Stomach (tissue), 8 donors: ENCODE measurements at regions not wholly inside any gene's neighbourhood (a gene's known extent, or its start where the extent isn't known, plus 50 kb on each side); places are given as distances from the start of the nearest gene placed in this dataset.

Source experiments
- DNase-seq, 2 donors: peaks; one replicate each; pipeline versions ENCODE4 v3.0.0 to v3.0.0-alpha.2; 2013 to 2019
- H3K27ac ChIP-seq, 5 donors: fragments of 200-600 bp in 4 of 5; sonication (generic) in 4 of 5; one replicate each; pipeline ENCODE4 v1.5.1; 2013 to 2019; ENCODE audit warnings: mild to moderate bottlenecking in 1 of 5, moderate library complexity in 1 of 5
- H3K27me3 ChIP-seq, 3 donors: fragments of 200-600 bp; sonication (generic); one replicate each; pipeline ENCODE4 v1.5.1; 2017 to 2019; ENCODE audit warnings: mixed run types in 1 of 3
- H3K36me3 ChIP-seq, 4 donors: fragments of 200-600 bp; sonication (generic); 1 replicate in 3 of 4; 2 replicates in 1 of 4; pipeline ENCODE4 v1.5.1; 2016 to 2019
- H3K4me1 ChIP-seq, 4 donors: fragments of 200-600 bp; sonication (generic); one replicate each; pipeline ENCODE4 v1.5.1; 2016 to 2019
- H3K4me3 ChIP-seq, 4 donors: fragments of 200-600 bp; sonication (generic) in 3 of 4; one replicate each; pipeline ENCODE4 v1.5.1; 2016 to 2019; ENCODE audit warnings: mild to moderate bottlenecking in 1 of 4
- H3K9me3 ChIP-seq, 4 donors: fragments of 200-600 bp; sonication (generic); one replicate each; pipeline ENCODE4 v1.5.1; 2016 to 2019
- CTCF ChIP-seq, 7 experiments: fragments of 450-650 bp in 4 of 7; fragments of 200-600 bp in 3 of 7; sonication (generic) in 3 of 7; IDR thresholded peaks; one replicate each; pipeline ENCODE4 v1.5.1; 2016 to 2019; ENCODE audit warnings: antibody characterized with exemption in 7 of 7, control low read depth in 2 of 7, mild to moderate bottlenecking in 1 of 7
- EP300 ChIP-seq: sonication (generic); formaldehyde crosslinking; IDR thresholded peaks from one replicate; pipeline ENCODE4 v1.6.1; 2017; ENCODE audit warnings: antibody characterized with exemption
- POLR2A ChIP-seq, 4 donors: fragments of 450-650 bp; IDR thresholded peaks; one replicate each; pipeline ENCODE4 v1.6.1; 2016; ENCODE audit warnings: antibody characterized with exemption in 4 of 4, control low read depth in 2 of 4, mild to moderate bottlenecking in 1 of 4, moderate library complexity in 1 of 4
- POLR2AphosphoS5 ChIP-seq, 3 donors: sonication (generic); formaldehyde crosslinking; IDR thresholded peaks; one replicate each; pipeline ENCODE4 v1.6.1; 2016; ENCODE audit warnings: antibody characterized with exemption in 3 of 3
- WGBS, 5 donors: extraction: QIAGEN DNeasy Blood & Tissue Kit in 3 of 5; methylation state at CpG; one replicate each; pipeline versions ENCODE4 v1.1.5 to v1.1.7; 2013 to 2018; 5-methylcytosine and 5-hydroxymethylcytosine counted together
- intact Hi-C: fragments of 100-400 bp; cut with DNase I; formaldehyde crosslinking; loops from one replicate; pipeline ENCODE4 v1.15.1; 2023; ENCODE audit warnings: low total_unique reads
- donor health status: healthy with polysubstance abuse.
- donor health status: Bipolar disorder and iron deficiency.
- donor health status: healthy.

DNA sequence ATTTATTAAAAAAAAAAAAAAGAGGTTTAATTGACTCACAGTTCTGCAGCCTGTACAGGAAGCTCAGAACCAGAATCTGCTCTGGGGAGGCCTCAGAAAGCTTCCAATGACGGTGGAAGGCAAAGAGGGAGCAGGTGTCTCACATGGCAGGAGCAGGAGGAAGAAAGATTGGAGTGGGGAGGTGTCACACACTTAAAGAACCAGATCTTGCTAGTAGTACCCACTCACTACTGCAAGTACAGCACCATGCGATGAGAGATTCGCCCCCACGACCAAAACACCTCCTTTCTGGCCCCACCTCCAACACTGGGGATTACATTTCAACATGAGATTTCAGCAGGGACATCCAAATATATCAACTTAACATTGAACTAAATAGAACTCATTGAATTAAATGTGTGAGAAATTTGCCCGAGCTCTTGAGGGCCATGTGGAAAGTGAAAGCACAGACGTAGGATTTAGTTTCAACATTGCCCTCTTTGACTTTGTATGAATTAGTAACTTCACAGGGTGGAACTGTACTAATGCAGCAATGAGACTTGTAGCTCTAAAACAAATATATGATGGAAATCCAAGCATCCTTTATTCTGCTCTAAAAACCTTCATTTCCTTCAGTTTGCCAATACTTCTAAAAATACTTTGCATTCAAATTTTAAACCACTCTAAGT lies 628.2 kb downstream of the FAM181B start:
- H3K4me1 ChIP-seq = no peaks in the 10 kb centered on the region
- H3K9me3 ChIP-seq = peaks cover 0 to 9% (median 2%) of the 10 kb centered on the region in 4 donors
- no peak overlapping the region for H3K27ac ChIP-seq
- H3K4me3 ChIP-seq = no peak overlapping the region
- WGBS, 5 donors = 54 to 60% (median 58%) methylated on average over 6 of the region's 6 CpGs
- no peaks in the 10 kb centered on the region for H3K27me3 ChIP-seq
- no peak for DNase-seq
- intact Hi-C loops = no loop called here
- TF ChIP-seq CTCF (IDR thresholded peaks at IDR 0.05) = no peak
- no peak for TF ChIP-seq POLR2A (IDR thresholded peaks at IDR 0.05)
- no peaks in the 10 kb centered on the region for H3K36me3 ChIP-seq

DNA sequence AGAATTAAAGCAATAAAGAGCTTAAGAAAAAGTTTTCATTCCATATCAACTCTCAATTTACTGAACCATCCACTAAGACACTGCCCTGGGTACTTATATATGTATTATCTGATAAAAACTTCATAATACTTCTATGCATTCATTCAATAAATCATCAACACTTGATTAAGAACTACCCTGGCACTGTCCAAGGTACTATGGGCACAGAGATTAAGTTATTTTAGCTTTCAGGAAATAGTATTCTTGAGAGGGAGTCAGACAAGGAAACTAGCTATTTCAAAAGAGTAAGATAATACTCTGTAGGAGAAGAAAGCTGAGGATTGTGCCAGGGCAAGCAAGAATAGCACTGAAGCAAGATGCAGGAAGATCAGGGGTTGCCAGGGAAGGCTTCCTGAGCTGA lies 640.8 kb downstream of the FAM181B start:
- H3K27me3 ChIP-seq = no peaks in the 10 kb centered on the region
- TF ChIP-seq POLR2AphosphoS5 (IDR thresholded peaks at IDR 0.05) = no peak
- no peak for TF ChIP-seq EP300
- no peak for TF ChIP-seq POLR2A (IDR thresholded peaks at IDR 0.05)
- TF ChIP-seq CTCF (IDR thresholded peaks at IDR 0.05) = no peak
- DNase-seq = no peak
- intact Hi-C loops = no loop called here
- H3K36me3 ChIP-seq = no peaks in the 10 kb centered on the region
- no peak overlapping the region for H3K27ac ChIP-seq
- no peaks in the 10 kb centered on the region for H3K4me1 ChIP-seq
- no peak overlapping the region for H3K4me3 ChIP-seq
- H3K9me3 ChIP-seq = no peaks in the 10 kb centered on the region

DNA sequence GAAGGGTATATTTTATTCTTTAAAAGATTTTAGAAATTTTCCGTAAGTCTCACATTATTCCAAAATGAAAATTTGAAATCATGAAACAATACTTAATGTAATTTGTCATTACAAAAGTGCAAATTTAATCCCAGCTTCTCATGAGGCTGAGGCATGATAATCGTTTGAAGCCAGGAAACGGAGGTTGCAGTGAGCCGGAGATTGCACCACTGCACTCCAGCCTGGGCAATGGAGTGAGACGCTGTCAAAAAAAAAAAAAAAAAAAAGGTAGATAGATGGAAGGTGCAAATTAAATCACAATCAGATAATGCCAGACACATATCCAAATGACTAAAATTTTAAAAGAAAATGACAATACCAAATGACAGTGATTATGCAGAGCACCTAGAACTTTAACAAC lies 644.2 kb downstream of the FAM181B start:
- Histone ChIP-seq H3K27me3 (no peaks in the 10 kb centered on the region), H3K4me3 (no peak overlapping the region), H3K9me3 (no peaks in the 10 kb centered on the region), H3K27ac (no peak overlapping the region), H3K4me1 (no peaks in the 10 kb centered on the region), H3K36me3 (no peaks in the 10 kb centered on the region)
- DNase-seq = no peak
- 72 to 85% (median 83%) methylated on average over 5 of the region's 5 CpGs for WGBS, 5 donors
- no peak for TF ChIP-seq POLR2A (IDR thresholded peaks at IDR 0.05)
- no peak for TF ChIP-seq POLR2AphosphoS5 (IDR thresholded peaks at IDR 0.05)
- no peak for TF ChIP-seq CTCF (IDR thresholded peaks at IDR 0.05)
- no peak for TF ChIP-seq EP300
- intact Hi-C loops = no loop called here

DNA sequence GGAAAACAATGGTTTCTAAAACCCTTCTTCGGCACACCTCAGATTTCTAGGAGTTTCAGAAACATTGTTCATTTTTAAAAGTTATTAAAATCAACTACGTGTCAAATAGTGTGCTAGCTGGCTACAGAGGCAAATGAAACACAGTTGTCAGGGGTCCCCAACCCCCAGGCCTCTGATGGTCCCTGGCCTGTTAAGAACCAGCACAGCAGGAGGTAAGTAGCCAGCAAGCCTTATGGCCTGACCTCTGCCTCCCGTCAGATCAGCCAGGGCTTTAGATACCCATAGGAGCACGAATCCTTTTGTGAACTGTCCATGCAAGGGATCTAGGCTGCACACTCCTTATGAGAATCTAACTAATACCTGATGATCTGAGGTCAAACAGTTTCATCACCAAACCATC lies 648.2 kb downstream of the FAM181B start:
- Histone ChIP-seq H3K9me3 (no peaks in the 10 kb centered on the region), H3K4me1 (no peaks in the 10 kb centered on the region), H3K27ac (no peak overlapping the region), H3K27me3 (no peaks in the 10 kb centered on the region), H3K4me3 (no peak overlapping the region), H3K36me3 (no peaks in the 10 kb centered on the region)
- no peak for DNase-seq
- intact Hi-C loops = no loop called here
- WGBS, 5 donors = 54 to 71% (median 68%) methylated on average over 4 of the region's 4 CpGs
- no peak for TF ChIP-seq CTCF (IDR thresholded peaks at IDR 0.05)
- no peak for TF ChIP-seq EP300
- no peak for TF ChIP-seq POLR2A (IDR thresholded peaks at IDR 0.05)
- TF ChIP-seq POLR2AphosphoS5 (IDR thresholded peaks at IDR 0.05) = no peak
